ENCODE measurements at regions not wholly inside any gene's neighbourhood (a gene's known extent, or its start where the extent isn't known, plus 50 kb on each side); places are given as distances from the start of the nearest gene placed in this dataset.

GRCh38 chr13:111957913-111958450 lies 109.0 kb upstream of the SOX1 start:
- TF ChIP-seq CTCF (IDR thresholded peaks at IDR 0.05) (no peak), POLR2A (IDR thresholded peaks at IDR 0.05; ENCODE audit: low read depth) (no peak), POLR2AphosphoS5 (IDR thresholded peaks at IDR 0.05) (no peak), EP300 (IDR thresholded peaks at IDR 0.05) (no peak)

All from esophagus muscularis mucosa (tissue), 4 donors.